PC-9 (cell line): ENCODE measurements at regions not wholly inside any gene's neighbourhood (a gene's known extent, or its start where the extent isn't known, plus 50 kb on each side); places are given as distances from the start of the nearest gene placed in this dataset.
"Not testable (repeated sequence)": the region's sequence is repeated elsewhere in the genome, so short reads cannot be mapped to it uniquely, and the experiment has no call there.

Experiments used
- BruUV-seq: library from RNA; stranded (reverse); fragments of 400-500 nt; replicated peaks from 2 replicates; lab custom pipeline; 2021; lab: Mats Ljungman, UMichigan
- CTCF ChIA-PET: fragments of 300-600 bp; sonication (Branson Sonifier 250); formaldehyde crosslinking; loops from one replicate; lab custom pipeline; 2022; ENCODE audit warnings: antibody characterized with exemption; lab: Charles Lee
- POLR2A ChIA-PET: fragments of 300-600 bp; sonication (Branson Sonifier 250); formaldehyde crosslinking; loops from one replicate; lab custom pipeline; 2022; ENCODE audit warnings: antibody characterized with exemption; ENCODE audit not compliant: unreplicated experiment; lab: Charles Lee
- DNase-seq, 2 experiments: peaks; one replicate each; pipeline versions ENCODE4 v3.0.0 to v3.0.0-alpha.2; 2015 to 2022; ENCODE audit warnings: mixed read lengths in 1 of 2
- H2AFZ ChIP-seq: fragments of 200-600 bp; sonication (generic); 2 replicates; pipeline ENCODE4 v1.8.1; 2017; ENCODE audit warnings: antibody characterized with exemption
- H3F3A ChIP-seq: fragments of 200-600 bp; sonication (generic); 2 replicates; pipeline ENCODE4 v1.8.1; 2017; ENCODE audit warnings: antibody characterized with exemption, mild to moderate bottlenecking, low read depth; ENCODE audit not compliant: insufficient read depth
- H3K27ac ChIP-seq: fragments of 200-600 bp; sonication (generic); 2 replicates; pipeline ENCODE4 v1.6.1; 2016; ENCODE audit warnings: mixed run types
- H3K27me3 ChIP-seq: fragments of 200-600 bp; sonication (generic); 2 replicates; pipeline ENCODE4 v1.6.1; 2016; ENCODE audit warnings: low read depth, mixed run types; ENCODE audit not compliant: insufficient read depth
- H3K36me3 ChIP-seq: fragments of 200-600 bp; sonication (generic); 2 replicates; pipeline ENCODE4 v1.6.1; 2016; ENCODE audit warnings: low read depth, mixed run types
- H3K4me1 ChIP-seq: fragments of 200-600 bp; sonication (generic); replicated peaks from 2 replicates; pipeline ENCODE4 v1.6.1; 2016; ENCODE audit warnings: mixed run types; ENCODE audit not compliant: insufficient read depth
- H3K4me2 ChIP-seq: fragments of 200-600 bp; sonication (generic); 2 replicates; pipeline ENCODE4 v1.6.1; 2017; ENCODE audit warnings: mixed run types
- H3K4me3 ChIP-seq: fragments of 200-600 bp; sonication (generic); 2 replicates; pipeline ENCODE4 v1.6.1; 2016; ENCODE audit warnings: mixed run types
- H3K79me2 ChIP-seq: fragments of 200-600 bp; sonication (generic); 2 replicates; pipeline ENCODE4 v1.6.1; 2017; ENCODE audit warnings: low read depth, mixed run types
- H3K9me2 ChIP-seq: fragments of 200-600 bp; sonication (generic); 2 replicates; pipeline ENCODE4 v1.8.1; 2017; ENCODE audit warnings: mild to moderate bottlenecking; ENCODE audit not compliant: insufficient read depth
- H3K9me3 ChIP-seq: fragments of 200-600 bp; sonication (generic); 2 replicates; pipeline ENCODE4 v1.8.1; 2016; ENCODE audit warnings: low read depth; ENCODE audit not compliant: insufficient read depth
- H4K20me1 ChIP-seq: fragments of 200-600 bp; sonication (generic); 2 replicates; pipeline ENCODE4 v1.8.1; 2017; ENCODE audit not compliant: insufficient read depth
- EZH2 ChIP-seq: fragments of 200-600 bp; sonication (generic); IDR thresholded peaks from 2 replicates; pipeline ENCODE4 v1.8.0; 2017; ENCODE audit warnings: antibody characterized with exemption, low read depth
- intact Hi-C: fragments of 100-400 bp; cut with micrococcal nuclease; formaldehyde crosslinking; loops from one replicate; pipeline ENCODE4 v1.10.0; 2022; ENCODE audit not compliant: unreplicated experiment
- TF ChIP-seq, protein P1 (sequence below): fragments of 200-600 bp; sonication (generic); conservative IDR thresholded peaks from 2 replicates; pipeline ENCODE4 v1.6.1; 2017; ENCODE audit warnings: mixed run types, antibody characterized with exemption, mild to moderate bottlenecking, moderate library complexity

- TF ChIP-seq, protein P1, sequence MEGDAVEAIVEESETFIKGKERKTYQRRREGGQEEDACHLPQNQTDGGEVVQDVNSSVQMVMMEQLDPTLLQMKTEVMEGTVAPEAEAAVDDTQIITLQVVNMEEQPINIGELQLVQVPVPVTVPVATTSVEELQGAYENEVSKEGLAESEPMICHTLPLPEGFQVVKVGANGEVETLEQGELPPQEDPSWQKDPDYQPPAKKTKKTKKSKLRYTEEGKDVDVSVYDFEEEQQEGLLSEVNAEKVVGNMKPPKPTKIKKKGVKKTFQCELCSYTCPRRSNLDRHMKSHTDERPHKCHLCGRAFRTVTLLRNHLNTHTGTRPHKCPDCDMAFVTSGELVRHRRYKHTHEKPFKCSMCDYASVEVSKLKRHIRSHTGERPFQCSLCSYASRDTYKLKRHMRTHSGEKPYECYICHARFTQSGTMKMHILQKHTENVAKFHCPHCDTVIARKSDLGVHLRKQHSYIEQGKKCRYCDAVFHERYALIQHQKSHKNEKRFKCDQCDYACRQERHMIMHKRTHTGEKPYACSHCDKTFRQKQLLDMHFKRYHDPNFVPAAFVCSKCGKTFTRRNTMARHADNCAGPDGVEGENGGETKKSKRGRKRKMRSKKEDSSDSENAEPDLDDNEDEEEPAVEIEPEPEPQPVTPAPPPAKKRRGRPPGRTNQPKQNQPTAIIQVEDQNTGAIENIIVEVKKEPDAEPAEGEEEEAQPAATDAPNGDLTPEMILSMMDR = no peak
- no peak for TF ChIP-seq EZH2
- no peaks in the 10 kb centered on the region for H3K4me1 ChIP-seq
- ChIA-PET CTCF (no interaction called here), POLR2A (no interaction called here)
- no peaks in the 10 kb centered on the region for H4K20me1 ChIP-seq
- DNase-seq = no peak
- H3K4me2 ChIP-seq = no peak overlapping the region
- no peaks in the 10 kb centered on the region for H3K9me2 ChIP-seq
- intact Hi-C loops = no loop called here
- no peaks in the 10 kb centered on the region for H3F3A ChIP-seq
- H2AFZ ChIP-seq = no peak overlapping the region
- H3K27ac ChIP-seq = no peak overlapping the region
- H3K79me2 ChIP-seq = no peaks in the 10 kb centered on the region
- H3K36me3 ChIP-seq = no peaks in the 10 kb centered on the region
- no peak overlapping the region for H3K4me3 ChIP-seq
- no peaks in the 10 kb centered on the region for H3K27me3 ChIP-seq
- H3K9me3 ChIP-seq = no peaks in the 10 kb centered on the region
- BruUV-seq = no TSS peak
These were observed 153.7 kb upstream of the GK2 start for GRCh38 chr4:79561751-79562150.

- CTCF ChIA-PET, H3K27me3 ChIP-seq, H4K20me1 ChIP-seq, DNase-seq, intact Hi-C loops, H3K9me2 ChIP-seq, H3K4me1 ChIP-seq, POLR2A ChIA-PET, H2AFZ ChIP-seq, H3K4me3 ChIP-seq, H3K4me2 ChIP-seq, BruUV-seq, H3K36me3 ChIP-seq, H3K79me2 ChIP-seq, H3F3A ChIP-seq, H3K9me3 ChIP-seq, H3K27ac ChIP-seq: not testable (repeated sequence)
These were observed 151.4 kb upstream of the GK2 start for GRCh38 chr4:79559398-79559797.

GRCh38 chr4:79552311-79552710 is 144.3 kb upstream of the GK2 start:
- Histone ChIP-seq H3K36me3 (no peaks in the 10 kb centered on the region), H3K4me1 (no peaks in the 10 kb centered on the region), H3F3A (no peaks in the 10 kb centered on the region), H4K20me1 (no peaks in the 10 kb centered on the region), H3K9me2 (no peaks in the 10 kb centered on the region), H3K79me2 (no peaks in the 10 kb centered on the region), H3K4me2 (no peak overlapping the region), H3K4me3 (no peak overlapping the region), H3K27ac (no peak overlapping the region), H2AFZ (no peak overlapping the region), H3K27me3 (no peaks in the 10 kb centered on the region), H3K9me3 (no peaks in the 10 kb centered on the region)
- CTCF ChIA-PET = no interaction called here
- no peak for TF ChIP-seq EZH2
- TF ChIP-seq, protein P1 = no peak
- no TSS peak for BruUV-seq
- POLR2A ChIA-PET = no interaction called here
- intact Hi-C loops = no loop called here
- no peak for DNase-seq

- intact Hi-C loops = no loop called here
- no TSS peak for BruUV-seq
These were observed 143.5 kb upstream of the GK2 start for GRCh38 chr4:79551555-79551954.

More at GRCh38 chr4:79551555-79551954, 143.5 kb upstream of the GK2 start:
- H3K27ac ChIP-seq = no peak overlapping the region
- no peaks in the 10 kb centered on the region for H3K27me3 ChIP-seq
- no peak overlapping the region for H3K4me3 ChIP-seq
- H2AFZ ChIP-seq = no peak overlapping the region
- no peaks in the 10 kb centered on the region for H3K36me3 ChIP-seq
- H3K9me2 ChIP-seq = no peaks in the 10 kb centered on the region
- H3K4me1 ChIP-seq = no peaks in the 10 kb centered on the region
- no peaks in the 10 kb centered on the region for H4K20me1 ChIP-seq
- no peak for DNase-seq
- ChIA-PET CTCF (no interaction called here), POLR2A (no interaction called here)
- no peak overlapping the region for H3K4me2 ChIP-seq
- no peaks in the 10 kb centered on the region for H3K9me3 ChIP-seq
- H3F3A ChIP-seq = no peaks in the 10 kb centered on the region
- H3K79me2 ChIP-seq = no peaks in the 10 kb centered on the region
- TF ChIP-seq, protein P1 = no peak
- no peak for TF ChIP-seq EZH2
